Left ventricle myocardium superior (tissue), 1 donor: ENCODE measurements at regions not wholly inside any gene's neighbourhood (a gene's known extent, or its start where the extent isn't known, plus 50 kb on each side); places are given as distances from the start of the nearest gene placed in this dataset.

ENCODE experiments used
- ATAC-seq: fragments of 200-7000 bp; cut with Tn5 transposase; one replicate; pipeline ENCODE4 v1.9.1; 2020; ENCODE audit warnings: mild to moderate bottlenecking, moderate library complexity
- DNase-seq: peaks from one replicate; pipeline ENCODE4 v3.0.0-alpha.2; 2020
- intact Hi-C: fragments of 100-400 bp; cut with micrococcal nuclease; formaldehyde crosslinking; loops from one replicate; pipeline ENCODE4 v1.11.0; 2022
- donor health status: DM: no; HTN: yes; CAD: no; lungs with severe emphysema.

DNA sequence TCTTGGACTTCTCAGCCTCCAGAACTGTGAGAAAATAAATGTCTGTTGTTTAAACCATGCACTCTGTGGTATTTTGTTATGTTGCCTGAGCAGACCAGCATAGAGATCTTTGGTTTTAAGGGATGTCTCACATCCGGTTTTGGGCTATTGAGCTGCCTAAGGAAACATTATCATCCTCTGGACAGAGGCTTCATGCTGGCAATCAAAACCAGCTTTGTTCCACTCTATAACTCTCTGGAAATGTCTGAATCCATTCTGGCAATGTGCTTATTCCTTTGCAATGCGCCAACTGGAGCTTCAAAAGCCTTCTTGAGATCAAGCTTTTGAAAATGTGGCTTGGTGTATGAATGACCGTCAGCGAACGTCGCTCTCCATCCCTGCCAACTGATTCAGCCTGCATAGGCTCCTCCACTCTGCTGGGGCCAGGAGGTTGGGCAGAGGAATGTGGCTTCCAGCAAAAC lies 183.6 kb upstream of the MGAT5 start:
- ATAC-seq (no peak), DNase-seq (no peak)
- intact Hi-C loops = no loop called here

- DNase-seq (no peak), ATAC-seq (no peak)
- intact Hi-C loops = no loop called here
These were observed 181.5 kb upstream of the MGAT5 start for GRCh38 chr2:134072341-134072740.

DNA sequence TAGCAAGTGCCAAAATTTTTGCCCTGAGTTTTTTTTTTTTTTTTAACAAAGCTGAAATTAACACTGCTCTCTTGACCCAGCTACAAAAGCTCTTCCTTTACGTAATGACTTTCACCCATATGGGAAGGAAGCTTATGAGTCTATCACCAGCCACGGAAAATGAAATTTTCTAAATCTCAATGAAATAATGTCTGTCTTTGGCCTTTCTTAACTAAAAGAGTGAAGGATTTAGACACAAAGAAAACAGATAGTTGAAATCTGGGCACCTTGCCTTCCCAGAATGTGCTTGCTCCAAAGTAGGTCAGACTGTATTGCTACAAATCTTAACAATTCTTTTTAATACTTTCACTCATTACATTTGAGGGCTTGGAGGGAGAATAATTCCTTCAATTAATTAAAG lies 180.8 kb upstream of the MGAT5 start:
- intact Hi-C loops = no loop called here
- no peak for DNase-seq
- ATAC-seq = peak; percentile 30

- DNase-seq = no peak
- intact Hi-C loops = no loop called here
- no peak for ATAC-seq
These were observed 179.3 kb upstream of the MGAT5 start for GRCh38 chr2:134074619-134075018.

DNA sequence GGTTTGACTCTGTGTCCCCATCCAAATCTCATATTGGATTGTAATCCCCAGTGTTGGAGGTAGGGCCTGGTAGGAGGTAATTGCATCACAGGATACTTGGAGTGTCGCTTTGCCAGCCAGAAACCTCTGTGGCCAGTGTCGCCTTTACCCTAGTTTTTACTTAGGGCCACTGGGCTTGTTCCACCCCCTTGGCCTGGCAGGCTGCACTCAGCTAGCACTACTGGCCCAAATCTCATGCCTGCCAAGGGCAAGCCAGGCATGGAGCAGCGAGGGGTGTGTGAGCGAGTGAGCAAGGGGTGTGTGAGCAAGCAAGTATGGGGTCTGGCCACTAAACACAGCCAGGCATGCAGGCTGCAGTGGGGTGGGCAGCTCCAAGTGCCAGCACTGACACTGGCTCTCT lies 178.7 kb upstream of the MGAT5 start:
- DNase-seq (no peak), ATAC-seq (no peak)
- intact Hi-C loops = no loop called here

DNA sequence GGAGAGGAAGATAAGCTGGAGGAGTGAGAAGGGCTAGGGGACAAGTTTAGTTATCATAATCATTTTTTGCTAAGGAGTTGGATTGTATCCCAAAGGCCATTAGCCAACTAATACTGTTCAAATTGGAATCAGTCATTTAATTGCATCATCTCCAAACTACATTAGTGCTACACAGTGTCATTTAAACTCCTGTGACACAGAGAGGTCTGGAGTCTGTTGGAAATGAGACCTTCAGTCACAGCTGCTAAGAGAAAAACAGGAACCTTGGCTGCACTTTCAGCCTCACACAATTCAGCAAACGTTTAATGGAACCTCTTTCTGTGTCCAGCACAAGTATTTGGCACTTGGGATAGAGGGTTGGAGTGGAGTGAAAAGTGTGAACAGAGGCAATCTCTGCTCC lies 175.5 kb upstream of the MGAT5 start:
- DNase-seq (no peak), ATAC-seq (peak; percentile 71)
- intact Hi-C loops = no loop called here

DNA sequence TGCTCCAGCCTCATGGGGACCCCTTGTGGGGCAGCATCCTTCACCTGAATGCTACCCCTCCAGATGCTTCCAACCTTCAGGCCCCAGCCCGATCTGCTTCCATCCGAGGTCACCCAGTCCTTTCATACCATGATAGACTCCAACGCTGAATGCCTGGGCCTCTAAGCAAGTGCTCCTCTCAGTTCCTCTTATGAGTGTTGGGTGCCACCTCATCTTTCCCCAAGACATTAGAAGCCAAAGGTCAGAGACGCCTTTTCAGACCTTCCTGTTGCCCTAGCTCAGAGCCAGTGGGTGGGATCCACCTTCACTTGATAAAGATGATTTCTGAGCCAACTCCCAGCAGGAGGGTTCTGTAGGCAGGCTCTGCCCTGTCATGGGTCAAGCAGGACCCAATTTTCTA lies 174.5 kb upstream of the MGAT5 start:
- no peak for ATAC-seq
- intact Hi-C loops = no loop called here
- no peak for DNase-seq

DNA sequence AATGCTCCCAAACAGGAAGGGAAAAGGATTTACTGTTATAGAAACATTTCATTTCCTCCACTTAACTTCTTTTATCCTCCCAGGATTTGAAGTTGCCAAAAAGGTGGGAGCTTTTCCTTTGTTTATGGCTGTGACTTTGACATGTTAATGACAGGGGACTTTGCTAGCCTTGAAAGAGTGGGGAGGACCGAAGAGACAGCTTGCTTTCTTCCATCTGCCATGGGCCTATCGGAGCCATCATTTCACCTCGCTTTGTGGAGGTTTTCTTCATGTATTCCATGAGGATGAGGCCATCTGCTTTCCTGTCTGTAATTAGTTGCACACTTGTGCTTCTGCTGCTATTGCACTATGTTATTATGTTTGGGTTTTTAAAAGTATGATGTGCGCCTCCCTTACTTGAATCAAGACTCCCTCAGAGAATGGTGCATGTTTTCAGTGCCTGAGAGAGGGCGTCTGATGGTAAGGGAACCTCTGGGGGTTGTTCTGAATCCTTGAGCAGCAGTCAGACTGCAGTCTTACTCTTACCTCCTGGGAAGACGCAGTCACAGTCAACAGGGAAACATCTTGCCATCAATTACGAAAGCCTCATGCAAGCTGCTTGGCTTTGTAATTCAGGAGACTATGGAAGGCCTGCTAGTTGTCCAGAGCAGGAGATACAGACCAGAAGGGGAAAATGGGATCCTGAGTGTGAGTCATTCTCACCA lies 173.3 kb upstream of the MGAT5 start:
- intact Hi-C loops = no loop called here
- DNase-seq (no peak), ATAC-seq (peak; percentile 79)

GRCh38 chr2:134081238-134081938 lies 172.5 kb upstream of the MGAT5 start:
- ATAC-seq = peak; percentile 70
- intact Hi-C loops = no loop called here
- peak; percentile 41 for DNase-seq

- DNase-seq = peak; percentile 35
- ATAC-seq = no peak
- intact Hi-C loops = no loop called here
These were observed 170.3 kb upstream of the MGAT5 start for GRCh38 chr2:134083548-134083947.

- ATAC-seq (peak; percentile 69), DNase-seq (no peak)
- intact Hi-C loops = no loop called here
These were observed 167.2 kb upstream of the MGAT5 start for GRCh38 chr2:134086594-134087219.

- intact Hi-C loops = no loop called here
- DNase-seq = no peak
- ATAC-seq = peak; percentile 20
These were observed 166.4 kb upstream of the MGAT5 start for GRCh38 chr2:134087371-134087921.

GRCh38 chr2:134089454-134089853 lies 164.4 kb upstream of the MGAT5 start:
- DNase-seq (no peak), ATAC-seq (no peak)
- intact Hi-C loops = no loop called here

GRCh38 chr2:134097740-134098139 lies 156.1 kb upstream of the MGAT5 start:
- ATAC-seq = no peak
- no peak for DNase-seq
- intact Hi-C loops = no loop called here

DNA sequence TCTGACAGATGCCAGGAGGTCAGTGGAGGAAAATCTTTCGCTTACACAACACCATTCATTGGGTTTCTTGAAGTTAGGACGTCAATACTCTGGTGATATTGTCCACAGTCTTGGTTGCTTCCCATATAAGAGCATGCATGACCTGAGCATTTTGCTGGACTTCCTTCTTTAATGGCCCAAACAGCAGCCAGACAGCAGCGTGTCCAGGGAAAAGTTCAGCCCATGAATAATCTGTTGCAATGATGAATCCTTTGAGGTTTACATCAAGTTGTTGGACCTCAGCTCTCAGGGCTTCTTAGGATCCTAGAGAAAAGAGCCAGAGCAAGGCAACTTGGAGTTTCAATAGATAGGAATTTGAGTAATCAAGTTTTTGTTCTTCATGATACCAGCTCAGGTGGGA lies 155.6 kb upstream of the MGAT5 start:
- ATAC-seq (peak; percentile 61), DNase-seq (no peak)
- intact Hi-C loops = no loop called here

DNA sequence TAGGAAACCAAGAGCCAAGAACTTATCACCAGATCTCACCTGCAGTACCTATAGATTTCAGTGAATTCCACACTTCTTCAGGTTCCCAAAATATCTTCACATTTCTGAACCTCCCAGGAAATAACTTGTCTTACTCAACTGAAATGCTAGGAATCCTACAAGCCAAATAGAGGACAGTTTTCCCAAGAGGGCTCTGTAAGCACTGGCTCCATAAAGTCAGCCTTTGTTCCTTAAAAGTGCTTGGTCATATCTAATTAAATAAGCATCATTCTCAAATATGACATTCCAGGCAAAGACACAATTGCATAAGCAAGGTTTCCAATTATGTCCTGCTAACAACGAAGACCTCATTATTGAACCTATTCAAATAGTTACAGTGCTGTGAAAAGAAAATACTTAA lies 154.6 kb upstream of the MGAT5 start:
- intact Hi-C loops = no loop called here
- ATAC-seq = no peak
- DNase-seq = no peak

GRCh38 chr2:134103196-134103595 lies 150.7 kb upstream of the MGAT5 start:
- no peak for DNase-seq
- intact Hi-C loops = no loop called here
- no peak for ATAC-seq

DNA sequence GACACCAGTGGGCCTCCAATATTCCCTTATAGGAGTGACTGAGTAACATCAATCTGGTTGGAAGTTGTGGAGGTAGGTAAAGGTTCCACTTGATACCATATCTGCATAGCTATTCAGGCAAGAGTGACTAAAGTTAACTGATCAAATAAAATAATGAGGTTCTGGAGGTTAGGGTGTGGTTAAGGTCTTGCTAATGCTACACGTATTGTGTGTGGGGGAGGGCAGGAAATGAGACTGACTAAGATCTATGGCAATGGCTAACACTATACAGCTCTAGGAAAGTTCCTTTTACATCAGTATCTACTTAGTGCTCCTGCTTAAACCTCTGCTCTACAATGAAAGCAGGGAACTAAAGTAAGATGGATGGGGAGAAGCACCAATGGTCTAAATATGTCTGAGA lies 149.1 kb upstream of the MGAT5 start:
- DNase-seq (no peak), ATAC-seq (no peak)
- intact Hi-C loops = no loop called here

- intact Hi-C loops = no loop called here
- ATAC-seq (no peak), DNase-seq (no peak)
These were observed 146.5 kb upstream of the MGAT5 start for GRCh38 chr2:134107402-134107801.

GRCh38 chr2:134108113-134108512 lies 145.8 kb upstream of the MGAT5 start:
- intact Hi-C loops = no loop called here
- peak; percentile 32 for ATAC-seq
- no peak for DNase-seq
